Kidney epithelial cell (primary cell): ENCODE measurements at regions not wholly inside any gene's neighbourhood (a gene's known extent, or its start where the extent isn't known, plus 50 kb on each side); places are given as distances from the start of the nearest gene placed in this dataset.

ENCODE experiments used
- DNase-seq: peaks from one replicate; pipeline ENCODE4 v3.0.0-alpha.2; 2010; ENCODE audit warnings: low read depth
- H3K27me3 ChIP-seq: 2 replicates; pipeline ENCODE4 v1.6.0; 2011; ENCODE audit warnings: low read length; ENCODE audit not compliant: control insufficient read depth, insufficient read depth
- H3K36me3 ChIP-seq: 2 replicates; pipeline ENCODE4 v1.5.1; 2011; ENCODE audit warnings: low read length; ENCODE audit not compliant: control insufficient read depth, insufficient read depth
- H3K4me3 ChIP-seq: 2 replicates; pipeline ENCODE4 v1.5.1; 2011; ENCODE audit warnings: low read depth, mild to moderate bottlenecking, control low read depth, low read length
- CTCF ChIP-seq: IDR thresholded peaks from 2 replicates; pipeline ENCODE4 v1.5.1; 2011; ENCODE audit warnings: mild to moderate bottlenecking, moderate library complexity, low read length, control low read depth, inconsistent platforms; ENCODE audit not compliant: insufficient read depth, poor library complexity, severe bottlenecking

- no peaks in the 10 kb centered on the region for H3K36me3 ChIP-seq
- no peak for DNase-seq
- no peak overlapping the region for H3K4me3 ChIP-seq
- TF ChIP-seq CTCF, result no peak
- no peaks in the 10 kb centered on the region for H3K27me3 ChIP-seq
Observed at GRCh38 chr16:14329727-14330350, 258.7 kb downstream of the MRTFB start.

- H3K27me3 ChIP-seq, result no peaks in the 10 kb centered on the region
- H3K36me3 ChIP-seq, result no peaks in the 10 kb centered on the region
Observed at GRCh38 chr16:14325502-14326401, 254.6 kb downstream of the MRTFB start.

GRCh38 chr16:14324581-14324980 is 253.5 kb downstream of the MRTFB start:
- Histone ChIP-seq H3K36me3 (no peaks in the 10 kb centered on the region), H3K4me3 (no peak overlapping the region), H3K27me3 (no peaks in the 10 kb centered on the region)
- DNase-seq, result no peak
- TF ChIP-seq CTCF, result no peak

More at GRCh38 chr16:14325502-14326401, 254.6 kb downstream of the MRTFB start:
- no peak for TF ChIP-seq CTCF
- H3K4me3 ChIP-seq, result no peak overlapping the region
- no peak for DNase-seq

GRCh38 chr16:14322186-14322585 is 251.1 kb downstream of the MRTFB start:
- H3K27me3 ChIP-seq, result no peaks in the 10 kb centered on the region
- H3K36me3 ChIP-seq, result no peaks in the 10 kb centered on the region
- no peak for DNase-seq
- no peak for TF ChIP-seq CTCF
- H3K4me3 ChIP-seq, result no peak overlapping the region

- TF ChIP-seq CTCF, result no peak
- Histone ChIP-seq H3K36me3 (no peaks in the 10 kb centered on the region), H3K27me3 (no peaks in the 10 kb centered on the region)
Observed at GRCh38 chr16:14321542-14321941, 250.4 kb downstream of the MRTFB start.

More at GRCh38 chr16:14321542-14321941, 250.4 kb downstream of the MRTFB start:
- H3K4me3 ChIP-seq, result no peak overlapping the region
- no peak for DNase-seq
